Stimulated activated CD4-positive, alpha-beta T cell treated with anti-CD3 and anti-CD28 coated beads, Interleukin-1b, Interleukin-23, amount 100 ng/mL, for 24 hours (primary cell): ENCODE measurements at regions not wholly inside any gene's neighbourhood (a gene's known extent, or its start where the extent isn't known, plus 50 kb on each side); places are given as distances from the start of the nearest gene placed in this dataset.

ENCODE experiments used
- DNase-seq, 4 experiments: peaks; one replicate each; pipeline ENCODE4 v3.0.0-alpha.2; 2020; ENCODE audit warnings: low read depth in 4 of 4, low spot score in 1 of 4

- no peak for DNase-seq
These were observed 266.9 kb upstream of the ATP2B1 start for GRCh38 chr12:89975574-89975973.

DNA sequence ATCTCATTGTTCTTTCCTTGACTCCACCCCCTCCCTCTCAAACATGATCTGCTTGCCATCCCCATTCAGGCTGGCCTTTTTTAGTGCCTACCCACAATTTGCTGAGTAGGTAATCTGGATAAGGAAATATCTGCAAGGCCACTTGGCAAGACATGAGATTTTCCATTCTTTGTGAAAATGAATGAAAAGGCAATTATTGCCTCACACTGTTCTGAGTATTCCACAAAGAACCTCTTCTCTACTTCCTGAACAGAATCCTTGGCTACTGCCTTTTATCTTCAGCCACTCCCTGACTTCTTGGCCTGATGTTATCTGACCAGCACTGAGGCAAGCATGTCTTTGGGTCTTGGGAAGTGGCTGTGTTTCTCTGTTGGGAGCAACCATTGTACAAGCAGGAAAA is 263.2 kb upstream of the ATP2B1 start:
- DNase-seq = no peak

- DNase-seq = no peak
These were observed 262.1 kb upstream of the ATP2B1 start for GRCh38 chr12:89970722-89971121.

DNA sequence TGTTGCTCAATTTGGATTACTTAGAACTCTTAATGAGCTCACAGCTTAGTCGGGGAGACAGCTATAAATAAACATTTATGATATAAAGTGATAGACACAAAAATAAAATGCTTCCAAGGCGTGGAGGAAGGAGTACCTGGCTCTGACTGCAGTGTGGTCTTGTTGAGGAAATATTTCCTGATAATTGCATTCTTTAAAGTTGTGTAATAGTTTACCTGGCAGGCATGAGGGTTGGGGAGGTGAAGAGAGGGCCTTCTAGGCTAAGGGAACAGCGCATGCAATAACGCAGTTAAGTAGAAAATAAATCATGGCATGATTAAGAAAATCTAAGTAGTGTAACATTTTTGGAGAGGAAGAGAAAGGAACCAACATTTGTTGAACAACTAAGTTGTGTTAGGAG is 260.5 kb upstream of the ATP2B1 start:
- no peak for DNase-seq

DNA sequence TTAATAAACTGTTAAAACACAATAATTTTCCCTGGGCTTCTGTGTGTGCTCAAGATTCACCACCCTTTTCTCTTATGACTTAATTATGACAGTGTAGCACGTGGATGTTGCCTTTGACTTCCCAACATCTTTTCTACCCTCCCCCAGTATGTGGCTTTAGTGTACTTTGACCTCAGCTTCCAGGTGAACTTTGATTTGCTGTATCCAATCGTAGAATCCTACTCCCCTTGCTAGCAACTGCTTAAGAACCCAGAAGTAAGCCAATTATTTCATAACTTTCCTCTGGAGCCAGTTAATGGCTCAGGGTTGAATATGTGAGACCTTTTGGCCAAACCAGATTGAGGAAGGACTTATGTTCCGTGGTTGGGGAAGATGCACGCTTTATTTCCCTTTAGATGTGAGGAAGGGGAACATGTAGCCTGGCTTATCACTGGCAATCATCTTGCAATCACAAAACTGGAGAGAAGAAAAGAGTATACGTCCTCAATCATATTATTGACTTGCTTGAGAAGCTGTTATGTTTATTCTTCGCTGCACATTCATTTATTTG is 259.6 kb upstream of the ATP2B1 start:
- DNase-seq = no peak

DNA sequence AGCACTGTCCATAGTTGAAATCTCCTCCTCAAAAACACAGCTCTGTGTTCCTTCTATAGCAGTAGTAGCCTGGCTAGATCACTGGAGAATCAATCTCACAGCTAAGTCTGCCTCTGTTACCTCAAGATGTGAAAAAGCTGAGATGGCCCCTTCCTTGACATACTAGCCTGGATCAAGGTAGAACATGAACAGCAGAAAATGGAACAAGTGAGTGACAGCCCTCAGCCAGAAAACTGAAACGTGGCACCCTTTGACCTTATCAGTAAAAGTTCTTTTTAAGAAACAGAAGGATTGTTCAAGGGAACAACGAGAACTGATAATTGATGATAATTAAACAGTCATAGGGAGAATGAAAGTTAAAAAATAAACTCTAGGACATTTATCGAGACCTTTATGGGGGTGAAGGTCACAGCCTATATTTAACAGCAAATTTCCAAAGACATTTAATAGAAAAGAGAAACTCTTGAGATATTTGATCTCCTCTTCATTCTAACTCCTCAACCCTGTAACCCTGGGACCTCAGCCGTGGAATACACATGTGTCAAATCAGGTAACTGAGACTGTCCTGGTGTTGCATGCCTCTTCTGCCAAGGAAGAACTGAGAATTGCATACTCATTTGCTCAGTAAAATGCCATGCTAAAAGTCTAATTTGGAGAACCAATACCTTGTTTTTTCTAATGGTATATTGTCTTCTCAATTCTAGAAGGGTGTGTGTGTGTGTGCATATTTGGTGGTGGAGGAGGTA is 258.0 kb upstream of the ATP2B1 start:
- no peak for DNase-seq

DNA sequence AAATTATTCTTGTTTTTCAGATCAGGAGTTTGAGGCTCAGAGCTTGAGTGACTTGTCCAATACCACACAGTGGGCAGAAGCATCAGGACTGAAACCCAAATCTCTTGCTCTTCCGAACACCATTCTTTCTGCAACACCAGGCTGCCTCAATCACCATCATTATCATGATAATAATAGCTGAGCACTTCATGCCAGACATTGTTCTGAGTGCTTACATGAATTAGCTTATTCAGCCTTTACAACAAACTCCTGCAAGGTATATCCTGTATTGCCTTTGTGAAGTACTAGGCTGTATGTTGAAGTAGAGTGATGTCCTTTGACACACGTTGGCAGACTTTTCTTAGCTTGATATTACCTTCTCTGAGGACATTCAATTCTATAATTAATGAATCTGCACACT is 257.4 kb upstream of the ATP2B1 start:
- no peak for DNase-seq

DNA sequence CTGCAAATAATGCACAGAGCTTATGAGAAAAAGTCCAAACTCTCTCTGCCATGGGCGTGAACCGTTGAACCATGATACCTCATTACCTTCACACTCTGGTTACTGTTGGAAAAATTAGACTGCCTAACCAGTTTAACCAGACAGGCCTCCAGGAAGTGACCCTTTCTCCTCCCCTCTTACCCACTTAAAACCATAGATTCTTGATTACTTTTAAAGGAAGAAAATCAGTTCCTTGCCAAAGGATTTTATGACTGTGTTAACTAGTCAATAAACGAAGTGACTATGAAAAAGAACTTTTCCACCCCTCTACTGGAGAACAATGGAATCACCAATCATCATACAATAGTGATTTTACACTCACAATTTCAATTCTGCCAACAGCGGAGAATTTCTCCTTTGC is 254.0 kb upstream of the ATP2B1 start:
- DNase-seq = no peak

DNA sequence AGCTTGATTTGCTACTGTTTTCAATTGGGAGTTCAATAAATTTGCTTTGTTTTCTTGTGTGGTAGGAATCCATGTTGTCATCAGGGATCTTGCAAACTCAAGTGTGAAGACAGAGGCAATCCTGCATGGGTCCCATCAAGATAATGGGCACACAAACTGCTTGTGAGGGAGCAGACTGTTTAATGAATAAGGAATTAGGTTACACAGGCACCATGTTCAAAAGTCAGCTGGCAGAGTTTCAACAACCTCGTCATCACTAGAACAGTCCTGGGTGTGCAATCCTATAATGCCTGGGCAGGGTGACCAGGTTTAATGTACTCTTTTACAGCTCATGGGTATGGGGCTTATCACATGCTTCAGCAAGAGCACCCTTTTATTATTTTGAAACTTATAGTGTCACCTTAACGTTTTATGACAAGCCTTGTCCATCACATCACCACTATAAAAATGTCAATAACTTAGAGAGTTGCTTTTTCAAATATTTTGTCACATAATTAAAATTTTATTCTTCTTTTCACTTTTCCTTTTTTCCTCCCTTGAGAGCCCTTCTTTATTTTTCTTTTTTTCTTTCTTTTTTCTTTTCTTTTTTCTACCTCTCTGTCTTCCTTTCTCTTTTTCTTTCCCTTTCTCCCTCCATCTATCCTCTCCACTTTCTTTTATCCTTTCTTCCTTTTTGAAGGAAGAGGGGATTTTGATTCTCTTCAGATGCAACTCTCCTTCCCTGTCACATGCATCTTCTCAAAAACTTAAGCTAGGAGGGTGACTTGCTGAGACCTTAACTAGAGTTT is 252.2 kb upstream of the ATP2B1 start:
- no peak for DNase-seq

- DNase-seq = no peak
These were observed 251.4 kb upstream of the ATP2B1 start for GRCh38 chr12:89960011-89960507.

- no peak for DNase-seq
These were observed 250.5 kb upstream of the ATP2B1 start for GRCh38 chr12:89959179-89959578.

DNA sequence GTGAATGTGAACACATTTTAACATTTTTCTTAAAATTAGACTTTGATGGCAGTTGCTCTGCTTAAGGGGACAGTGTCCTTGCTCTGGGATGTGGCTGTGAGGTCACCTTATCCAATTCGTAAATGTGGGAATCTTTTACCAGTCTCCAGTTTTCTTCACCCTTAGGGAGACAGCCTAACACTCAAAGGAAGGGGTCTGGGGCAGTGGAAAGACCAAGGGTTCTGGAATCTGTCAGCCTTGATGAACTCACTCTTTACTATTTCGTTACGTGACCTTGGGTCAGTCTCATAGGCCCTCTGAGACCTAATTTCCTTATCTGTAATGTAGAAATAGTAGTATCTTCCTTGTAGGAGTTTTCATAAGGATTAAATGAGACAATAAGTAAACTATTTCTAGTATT is 245.6 kb upstream of the ATP2B1 start:
- DNase-seq = no peak

DNA sequence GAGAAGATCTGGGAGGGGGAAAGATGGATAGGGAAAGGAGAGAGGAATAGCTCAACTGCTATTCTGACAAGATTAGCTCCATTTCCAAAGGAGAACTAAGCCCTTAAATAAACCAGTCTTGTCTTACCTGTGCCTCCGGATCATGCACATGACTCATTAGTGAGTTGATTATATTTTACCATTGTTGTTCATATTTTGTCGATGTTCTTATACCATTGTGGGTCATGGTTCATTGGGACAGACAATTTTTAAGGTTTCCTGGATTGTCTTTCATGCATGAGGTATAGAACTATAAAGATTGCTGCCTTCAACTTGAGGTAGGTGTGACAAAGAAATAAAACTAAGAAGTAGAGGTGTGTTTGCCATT is 243.0 kb upstream of the ATP2B1 start:
- DNase-seq = no peak

DNA sequence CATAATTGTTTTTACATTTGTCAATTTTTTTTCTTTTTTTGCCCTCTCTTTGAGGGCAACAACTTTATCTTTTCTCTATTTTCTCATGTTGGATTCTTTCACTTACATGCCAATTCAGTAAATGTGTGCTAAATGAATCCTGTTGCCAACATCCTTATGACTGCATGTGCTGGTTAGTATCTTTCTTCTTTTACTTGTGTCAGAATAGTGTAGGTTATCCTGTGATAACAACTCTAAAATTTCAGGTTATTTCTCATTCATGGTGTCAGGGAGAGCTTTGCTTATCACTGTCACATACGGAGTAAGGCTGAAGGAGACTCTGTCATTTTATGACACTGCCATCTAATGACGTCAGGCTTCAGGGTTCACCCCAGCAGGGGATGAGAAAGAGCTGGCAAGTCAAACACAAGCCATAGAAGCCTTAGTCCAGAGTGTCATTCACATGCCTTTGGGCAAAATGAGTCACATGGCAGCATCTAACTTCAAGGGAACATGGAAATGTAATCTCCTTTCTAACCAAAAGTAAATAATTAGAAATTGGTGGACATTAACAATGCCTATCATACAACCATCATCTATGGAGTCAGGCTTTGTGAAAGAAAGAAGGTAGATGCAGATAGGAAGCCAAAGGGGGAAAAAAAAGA is 242.5 kb upstream of the ATP2B1 start:
- DNase-seq = no peak

DNA sequence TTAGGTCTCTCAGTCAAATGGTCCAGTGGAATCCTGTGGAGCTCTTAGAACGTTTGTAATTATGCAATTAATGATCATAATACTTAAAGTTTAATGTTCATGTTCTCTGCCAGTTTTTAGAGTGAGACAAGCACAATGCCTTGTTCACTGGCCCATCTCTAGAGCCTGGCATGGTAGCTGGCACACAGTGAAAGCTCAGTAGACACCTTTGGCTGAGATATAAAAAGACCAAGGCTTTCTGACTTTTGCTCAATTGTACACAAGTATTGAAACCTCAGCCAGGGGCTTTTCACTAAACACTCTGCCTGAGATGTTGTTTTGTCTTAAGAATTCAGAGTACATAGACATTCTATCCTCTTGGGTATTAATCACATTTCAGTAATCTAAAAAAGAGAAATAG is 241.8 kb upstream of the ATP2B1 start:
- DNase-seq = no peak

- DNase-seq = peak in 2 of 4 experiments; percentile 1 to 19
These were observed 241.0 kb upstream of the ATP2B1 start for GRCh38 chr12:89949457-89950195.

DNA sequence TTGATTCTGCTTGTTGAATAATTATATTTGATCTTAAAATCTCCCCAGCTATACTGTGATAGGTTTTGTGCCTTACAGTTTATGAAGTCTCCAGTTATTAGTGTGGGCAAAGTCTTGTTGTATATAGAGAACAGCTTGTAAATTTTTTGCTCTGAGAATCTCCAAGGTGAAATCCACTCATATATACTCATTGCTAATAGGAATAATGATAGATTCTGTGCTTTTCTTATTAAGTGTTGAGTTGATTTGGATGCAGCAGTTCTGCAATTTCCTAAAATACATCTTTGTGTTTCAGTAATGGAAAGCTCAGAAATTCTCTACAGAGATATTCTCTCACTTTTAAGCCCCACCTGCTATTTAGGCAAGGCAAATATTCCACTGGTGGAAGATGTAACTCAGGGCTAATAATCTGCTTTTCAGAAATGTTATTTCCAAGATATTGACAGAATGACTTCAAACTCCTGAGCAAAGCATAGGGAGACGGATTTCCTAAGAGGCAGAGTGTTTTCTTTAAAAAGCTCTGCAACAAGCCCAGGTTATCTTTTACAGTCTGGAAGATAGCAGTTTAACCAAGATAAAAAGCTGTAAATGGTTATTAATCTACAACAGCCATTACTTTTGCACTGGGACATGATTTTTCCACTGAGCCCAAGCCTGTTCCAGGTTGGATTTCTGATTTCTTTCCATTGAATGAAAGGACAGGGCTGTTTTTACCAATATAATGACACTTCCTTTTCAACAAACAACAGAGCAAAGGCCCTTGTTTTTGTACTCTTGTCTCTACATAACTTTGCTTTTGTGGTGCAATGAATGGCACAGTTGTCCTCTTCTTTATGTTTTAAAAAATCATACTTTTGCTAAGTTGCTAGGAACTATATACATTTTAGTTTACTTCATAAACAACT is 239.9 kb upstream of the ATP2B1 start:
- no peak for DNase-seq

DNA sequence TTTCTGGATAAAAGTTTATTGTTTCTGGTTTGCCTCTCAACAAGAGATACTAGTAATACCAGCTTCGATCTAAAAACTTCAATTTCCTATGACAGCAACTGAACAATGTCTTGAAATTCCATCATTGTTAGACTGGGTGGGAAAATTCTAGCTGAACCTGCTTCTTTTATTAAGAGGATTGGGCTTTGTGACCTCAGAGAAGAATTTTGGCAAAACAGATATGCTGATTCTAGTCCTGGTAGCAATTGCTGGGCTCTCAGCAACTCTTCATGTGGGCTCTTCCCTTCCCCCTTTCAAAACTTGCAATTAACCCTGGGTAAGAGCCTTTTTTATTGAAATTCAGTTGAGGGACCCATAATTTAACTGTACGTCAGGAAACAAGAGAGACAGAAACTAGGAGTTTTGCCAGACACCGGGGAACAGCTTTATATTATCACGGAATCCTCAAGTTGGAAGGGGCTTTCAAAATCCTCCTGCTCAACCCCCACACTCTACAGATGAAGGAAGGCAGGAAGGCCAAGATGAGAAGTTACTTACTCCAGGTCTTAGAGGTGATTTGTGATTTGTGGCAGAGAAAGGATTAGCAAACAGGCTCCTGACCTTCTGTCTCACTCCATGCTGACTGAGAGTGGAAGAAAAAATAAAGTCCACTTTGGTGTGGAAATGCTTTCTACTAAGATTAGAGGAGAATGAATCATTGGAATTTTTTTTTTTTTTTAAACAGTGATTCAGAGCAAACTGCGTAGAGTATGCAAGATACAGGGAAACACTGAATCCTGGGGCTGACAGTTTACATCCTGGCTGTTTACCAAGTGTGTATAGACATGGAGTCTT is 239.0 kb upstream of the ATP2B1 start:
- DNase-seq = no peak

- DNase-seq = no peak
These were observed 238.0 kb upstream of the ATP2B1 start for GRCh38 chr12:89946518-89947135.
